IMR-90 (cell line): ENCODE measurements at regions not wholly inside any gene's neighbourhood (a gene's known extent, or its start where the extent isn't known, plus 50 kb on each side); places are given as distances from the start of the nearest gene placed in this dataset.

Experiments
- ATAC-seq: fragments of 200-7000 bp; cut with Tn5 transposase; 2 replicates; pipeline ENCODE4 v1.9.1; 2020; ENCODE audit warnings: low read depth, mild to moderate bottlenecking, moderate library complexity
- BruUV-seq: library from RNA; stranded (reverse); fragments of 400-500 nt; replicated peaks from 2 replicates; lab custom pipeline; 2021; lab: Mats Ljungman, UMichigan
- CTCF ChIA-PET: fragments of 300-600 bp; formaldehyde crosslinking; extraction: SDS; loops from one replicate; lab custom pipeline; 2021; ENCODE audit warnings: antibody characterized with exemption; lab: Yijun Ruan, JAX
- POLR2A ChIA-PET: fragments of 300-600 bp; sonication (Branson Sonifier 250); formaldehyde crosslinking; loops from one replicate; lab custom pipeline; 2022; ENCODE audit warnings: antibody characterized with exemption; ENCODE audit not compliant: unreplicated experiment; lab: Charles Lee
- DNase-seq: peaks from one replicate; pipeline ENCODE4 v3.0.0; 2013
- H2AFZ ChIP-seq: replicated peaks from 2 replicates; pipeline ENCODE3; 2013; ENCODE audit warnings: low read length, mild to moderate bottlenecking; ENCODE audit not compliant: poor library complexity
- H2AK5ac ChIP-seq: 2 replicates; pipeline ENCODE4 v1.6.1; 2013; ENCODE audit warnings: low read depth, low read length, inconsistent platforms
- H2AK9ac ChIP-seq: replicated peaks from 2 replicates; pipeline ENCODE3; 2013; ENCODE audit warnings: mild to moderate bottlenecking, low read depth, low read length, moderate library complexity; ENCODE audit not compliant: poor library complexity
- H2BK120ac ChIP-seq: 2 replicates; pipeline ENCODE4 v1.6.1; 2013; ENCODE audit warnings: low read depth, low read length, inconsistent platforms
- H2BK15ac ChIP-seq: 3 replicates; pipeline ENCODE4 v1.6.1; 2013; ENCODE audit warnings: low read depth, low read length, inconsistent platforms
- H2BK20ac ChIP-seq: 2 replicates; pipeline ENCODE4 v1.6.1; 2013; ENCODE audit warnings: low read depth, mild to moderate bottlenecking, inconsistent platforms, low read length, moderate library complexity
- H2BK5ac ChIP-seq: 2 replicates; pipeline ENCODE4 v1.6.1; 2013; ENCODE audit warnings: mild to moderate bottlenecking, low read depth, low read length, inconsistent platforms; ENCODE audit not compliant: poor library complexity, severe bottlenecking
- H3K14ac ChIP-seq: replicated peaks from 2 replicates; pipeline ENCODE4 v1.6.1; 2013; ENCODE audit warnings: low read depth, low read length, inconsistent platforms
- H3K18ac ChIP-seq: 2 replicates; pipeline ENCODE4 v1.6.1; 2013; ENCODE audit warnings: low read depth, low read length, control low read depth
- H3K23ac ChIP-seq: 2 replicates; pipeline ENCODE4 v1.6.1; 2013; ENCODE audit warnings: low read depth, low read length, inconsistent platforms
- H3K27ac ChIP-seq: 2 replicates; pipeline ENCODE4 v1.5.1; 2013; ENCODE audit warnings: mild to moderate bottlenecking, control low read depth, low read length; ENCODE audit not compliant: insufficient read depth
- H3K27me3 ChIP-seq: 2 replicates; pipeline ENCODE4 v1.6.1; 2013; ENCODE audit warnings: low read length; ENCODE audit not compliant: control insufficient read depth, insufficient read depth
- H3K36me3 ChIP-seq: 2 replicates; pipeline ENCODE4 v1.6.1; 2013; ENCODE audit warnings: low read length, mixed read lengths; ENCODE audit not compliant: control insufficient read depth, insufficient read depth
- H3K4ac ChIP-seq: 2 replicates; pipeline ENCODE4 v1.6.1; 2013; ENCODE audit warnings: low read depth, low read length, inconsistent platforms
- H3K4me1 ChIP-seq: 2 replicates; pipeline ENCODE4 v1.6.1; 2013; ENCODE audit warnings: low read length, mixed read lengths; ENCODE audit not compliant: control insufficient read depth, insufficient read depth
- H3K4me2 ChIP-seq: 2 replicates; pipeline ENCODE4 v1.6.1; 2013; ENCODE audit warnings: low read depth, mild to moderate bottlenecking, control low read depth, low read length, moderate library complexity
- H3K4me3 ChIP-seq: 2 replicates; pipeline ENCODE4 v1.5.1; 2013; ENCODE audit warnings: low read depth, mild to moderate bottlenecking, control low read depth, low read length, moderate library complexity; ENCODE audit not compliant: insufficient read depth
- H3K56ac ChIP-seq: 2 replicates; pipeline ENCODE4 v1.6.1; 2013; ENCODE audit warnings: low read length, inconsistent platforms; ENCODE audit not compliant: insufficient read depth; ENCODE audit errors: extremely low read depth
- H3K79me1 ChIP-seq, 2 experiments: 2 replicates each; pipeline ENCODE4 v1.6.1; 2013; ENCODE audit warnings: low read length in 2 of 2, inconsistent platforms in 1 of 2, low read depth in 1 of 2
- H3K9ac ChIP-seq: 2 replicates; pipeline ENCODE4 v1.6.1; 2013; ENCODE audit warnings: low read depth, low read length, control low read depth
- H3K9me1 ChIP-seq: 2 replicates; pipeline ENCODE4 v1.6.1; 2013; ENCODE audit warnings: low read length, inconsistent platforms; ENCODE audit not compliant: insufficient read depth
- H3K9me3 ChIP-seq: 2 replicates; pipeline ENCODE4 v1.6.1; 2013; ENCODE audit warnings: low read length; ENCODE audit not compliant: control insufficient read depth, insufficient read depth
- H4K20me1 ChIP-seq: 2 replicates; pipeline ENCODE4 v1.6.1; 2013; ENCODE audit warnings: low read length, inconsistent platforms; ENCODE audit not compliant: insufficient read depth
- H4K5ac ChIP-seq: 2 replicates; pipeline ENCODE4 v1.6.1; 2013; ENCODE audit warnings: mild to moderate bottlenecking, low read depth, low read length, control low read depth
- H4K8ac ChIP-seq, 2 experiments: 2 replicates each; pipeline ENCODE4 v1.6.1; 2013; ENCODE audit warnings: low read depth in 2 of 2, low read length in 2 of 2, control low read depth in 1 of 2, inconsistent platforms in 1 of 2
- H4K91ac ChIP-seq: 2 replicates; pipeline ENCODE4 v1.6.1; 2013; ENCODE audit warnings: low read depth, low read length, inconsistent platforms; ENCODE audit not compliant: insufficient read depth
- BHLHE40 ChIP-seq: fragments of 150-350 bp; IDR thresholded peaks from 2 replicates; pipeline ENCODE4 v1.6.1; 2016; ENCODE audit warnings: mild to moderate bottlenecking, low read depth, low read length
- CHD1 ChIP-seq: IDR thresholded peaks from 2 replicates; pipeline ENCODE4 v1.6.1; 2012; ENCODE audit warnings: low read depth, low read length, improper control_type of control experiment
- FOS ChIP-seq: fragments of 150-350 bp; IDR thresholded peaks from 2 replicates; pipeline ENCODE4 v1.6.1; 2016; ENCODE audit warnings: low read depth, low read length
- MAFK ChIP-seq: IDR thresholded peaks from 2 replicates; pipeline ENCODE4 v1.6.1; 2012; ENCODE audit warnings: low read depth, low read length, improper control_type of control experiment
- MAZ ChIP-seq: IDR thresholded peaks from 2 replicates; pipeline ENCODE4 v1.6.1; 2012; ENCODE audit warnings: low read depth, mild to moderate bottlenecking, low read length, improper control_type of control experiment, moderate library complexity, borderline replicate concordance
- MXI1 ChIP-seq: IDR thresholded peaks from 2 replicates; pipeline ENCODE4 v1.6.1; 2012; ENCODE audit warnings: low read depth, mild to moderate bottlenecking, low read length, moderate library complexity, borderline replicate concordance
- NFE2L2 ChIP-seq: fragments of 150-350 bp; IDR thresholded peaks from 2 replicates; pipeline ENCODE4 v1.6.1; 2016; ENCODE audit warnings: low read depth, mild to moderate bottlenecking, low read length
- RAD21 ChIP-seq: IDR thresholded peaks from 2 replicates; pipeline ENCODE4 v1.6.1; 2012; ENCODE audit warnings: low read length, improper control_type of control experiment
- RCOR1 ChIP-seq: IDR thresholded peaks from 2 replicates; pipeline ENCODE4 v1.6.1; 2012; ENCODE audit warnings: mild to moderate bottlenecking, low read length, improper control_type of control experiment; ENCODE audit not compliant: insufficient replicate concordance
- WGBS, 2 experiments: methylation state at CpG; one replicate each; pipeline versions ENCODE4 v1.1.5 to v1.1.7; 2013; ENCODE audit warnings: missing lambda C conversion rate in 2 of 2; ENCODE audit not compliant: insufficient read length in 1 of 2; ENCODE audit errors: extremely low coverage in 2 of 2; 5-methylcytosine and 5-hydroxymethylcytosine counted together
- dilution Hi-C: fragments of 300-500 bp; cut with HindIII; formaldehyde crosslinking; loops from one replicate; pipeline ENCODE4 v1.14.3; 2018; ENCODE audit warnings: low sequenced_read_pairs; ENCODE audit not compliant: unreplicated experiment
- in situ Hi-C: fragments of 300-500 bp; cut with MboI; formaldehyde crosslinking; loops from 3 replicates; pipeline ENCODE4 v1.14.3; 2019; ENCODE audit warnings: low sequenced_read_pairs, inconsistent platforms, mixed read lengths
- intact Hi-C: fragments of 100-400 bp; cut with micrococcal nuclease; formaldehyde crosslinking; loops from 2 replicates; pipeline ENCODE4 v1.10.0; 2022

DNA sequence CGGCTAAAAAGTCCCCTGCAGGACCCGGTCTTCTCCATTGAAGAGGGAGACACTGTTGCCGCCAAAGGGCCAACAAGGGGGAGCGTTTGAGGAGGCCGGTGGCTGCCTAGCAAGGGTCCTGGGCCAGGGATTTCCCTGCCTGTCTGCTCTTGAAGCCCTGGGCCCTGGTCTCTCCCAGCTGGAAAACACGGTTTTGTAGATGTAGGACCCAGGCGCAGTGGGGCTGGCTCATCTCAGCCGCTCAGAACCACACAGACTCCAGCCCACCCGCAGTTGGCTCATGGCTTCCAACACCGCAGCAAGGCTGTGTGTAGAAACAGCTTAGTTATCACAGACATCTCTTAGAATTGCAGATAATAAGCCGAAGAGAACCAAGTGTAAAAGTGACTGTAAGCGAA lies 57.1 kb upstream of the TWIST2 start:
- Histone ChIP-seq H2BK5ac (no peak overlapping the region), H3K9ac (no peak overlapping the region), H2AK9ac (no peak overlapping the region), H3K9me3 (no peaks in the 10 kb centered on the region), H3K56ac (no peak overlapping the region), H3K79me1 (no peaks in the 10 kb centered on the region), H3K27me3 (peaks cover 16% of the 10 kb centered on the region), H4K8ac (no peak overlapping the region), H3K4me3 (no peak overlapping the region), H2AFZ (no peak overlapping the region), H3K9me1 (no peaks in the 10 kb centered on the region), H3K4me2 (no peak overlapping the region), H2BK20ac (no peak overlapping the region), H3K27ac (no peak overlapping the region), H2BK15ac (no peak overlapping the region), H3K23ac (no peak overlapping the region), H2AK5ac (no peak overlapping the region), H2BK120ac (no peak overlapping the region), H3K18ac (no peak overlapping the region), H3K14ac (no peak overlapping the region), H4K5ac (no peak overlapping the region), H3K36me3 (no peaks in the 10 kb centered on the region), H3K4me1 (no peaks in the 10 kb centered on the region; the same call in 1 of the 2 replicates), H4K91ac (no peak overlapping the region), H4K20me1 (no peaks in the 10 kb centered on the region), H3K4ac (no peak overlapping the region)
- intact Hi-C loops, result no loop called here
- POLR2A ChIA-PET, result no interaction called here
- DNase-seq (no peak), ATAC-seq (no peak)
- no TSS peak for BruUV-seq
- CTCF ChIA-PET, result interaction anchor here (0.8 kb wide), 1 partner anchor 13 kb away, joined by 3 read pairs; no protein-coding TSS in a partner anchor
- no peak for TF ChIP-seq RCOR1
- no peak for TF ChIP-seq MAZ
- no peak for TF ChIP-seq BHLHE40
- no peak for TF ChIP-seq NFE2L2
- TF ChIP-seq FOS, result no peak
- no peak for TF ChIP-seq MXI1
- TF ChIP-seq CHD1, result no peak
- TF ChIP-seq RAD21, result no peak
- TF ChIP-seq MAFK, result no peak
- in situ Hi-C loops, result no loop called here
- dilution Hi-C loops, result no loop called here
- 23% methylated on average over 5 of the region's 12 CpGs; no CpG with 5 or more reads in 1 of the 2 experiments for WGBS, 2 experiments
